Superior temporal gyrus (tissue), 1 donor: ENCODE measurements at regions not wholly inside any gene's neighbourhood (a gene's known extent, or its start where the extent isn't known, plus 50 kb on each side); places are given as distances from the start of the nearest gene placed in this dataset.
"Not testable (repeated sequence)": the region's sequence is repeated elsewhere in the genome, so short reads cannot be mapped to it uniquely, and the experiment has no call there.

ENCODE experiments used
- DNase-seq: peaks from one replicate; pipeline ENCODE4 v3.0.0-alpha.2; 2016; ENCODE audit errors: extremely low spot score

DNA sequence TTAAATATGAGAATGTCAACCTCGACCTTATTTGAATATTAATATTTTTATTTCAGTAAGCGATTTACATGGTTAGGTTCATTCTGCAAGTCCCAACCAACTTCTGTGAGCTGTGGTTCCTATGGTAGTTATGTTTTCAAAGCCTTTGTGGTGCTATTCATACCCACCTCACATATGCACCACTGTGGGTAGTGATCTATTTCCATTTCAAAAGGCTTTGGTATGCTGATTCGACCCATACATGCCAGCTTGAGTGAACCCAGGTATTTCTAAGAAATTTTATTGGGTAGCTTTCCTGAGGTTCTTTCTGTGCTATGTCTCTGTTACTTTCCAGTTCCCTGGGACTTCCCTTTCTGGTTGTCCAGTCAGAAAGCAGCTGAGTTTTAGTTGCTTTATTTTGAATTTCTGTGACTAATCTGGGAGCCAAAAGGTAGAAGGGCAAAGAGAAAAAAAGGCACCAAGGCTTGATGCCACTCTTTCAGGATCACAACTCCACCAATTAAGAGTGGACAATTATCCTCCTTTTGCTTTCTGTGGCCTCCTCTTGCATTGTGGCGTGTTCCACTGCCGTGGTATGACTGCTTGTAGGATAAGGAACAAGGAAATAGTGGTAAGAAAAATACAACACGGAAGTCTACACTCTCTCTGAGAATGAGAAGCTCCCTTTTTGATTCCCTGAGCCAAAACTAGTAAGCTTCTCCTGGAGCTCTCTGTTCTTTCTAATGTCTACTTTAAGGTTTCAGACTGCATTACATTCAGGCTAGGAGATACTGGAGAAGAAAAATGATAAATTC, 729.1 kb downstream of the NOVA1 start:
- no peak for DNase-seq

GRCh38 chr14:25861406-25861805, 736.4 kb downstream of the NOVA1 start:
- DNase-seq, result no peak

- no peak for DNase-seq
These were observed 749.2 kb downstream of the NOVA1 start for GRCh38 chr14:25848601-25849000.

DNA sequence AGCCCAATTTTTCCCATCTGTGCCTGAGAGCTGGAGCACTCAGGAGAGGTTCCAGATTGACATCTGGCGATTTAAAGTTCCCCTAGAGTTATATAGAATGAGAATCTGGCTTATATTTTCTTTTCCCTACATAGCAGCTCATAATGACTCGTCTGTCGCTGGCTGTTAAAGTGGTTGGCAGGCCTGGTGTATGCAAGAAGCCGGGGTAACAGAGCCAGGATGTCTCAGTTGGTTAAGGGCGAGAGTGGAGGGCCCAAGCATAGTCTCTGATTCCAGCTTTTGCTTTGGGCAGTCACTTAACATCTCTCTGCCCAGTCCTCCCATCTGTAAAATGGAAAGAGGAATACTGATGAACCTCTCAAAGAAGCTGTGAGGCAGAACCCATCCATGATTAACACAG, 751.6 kb downstream of the NOVA1 start:
- peak; percentile 28 for DNase-seq

DNA sequence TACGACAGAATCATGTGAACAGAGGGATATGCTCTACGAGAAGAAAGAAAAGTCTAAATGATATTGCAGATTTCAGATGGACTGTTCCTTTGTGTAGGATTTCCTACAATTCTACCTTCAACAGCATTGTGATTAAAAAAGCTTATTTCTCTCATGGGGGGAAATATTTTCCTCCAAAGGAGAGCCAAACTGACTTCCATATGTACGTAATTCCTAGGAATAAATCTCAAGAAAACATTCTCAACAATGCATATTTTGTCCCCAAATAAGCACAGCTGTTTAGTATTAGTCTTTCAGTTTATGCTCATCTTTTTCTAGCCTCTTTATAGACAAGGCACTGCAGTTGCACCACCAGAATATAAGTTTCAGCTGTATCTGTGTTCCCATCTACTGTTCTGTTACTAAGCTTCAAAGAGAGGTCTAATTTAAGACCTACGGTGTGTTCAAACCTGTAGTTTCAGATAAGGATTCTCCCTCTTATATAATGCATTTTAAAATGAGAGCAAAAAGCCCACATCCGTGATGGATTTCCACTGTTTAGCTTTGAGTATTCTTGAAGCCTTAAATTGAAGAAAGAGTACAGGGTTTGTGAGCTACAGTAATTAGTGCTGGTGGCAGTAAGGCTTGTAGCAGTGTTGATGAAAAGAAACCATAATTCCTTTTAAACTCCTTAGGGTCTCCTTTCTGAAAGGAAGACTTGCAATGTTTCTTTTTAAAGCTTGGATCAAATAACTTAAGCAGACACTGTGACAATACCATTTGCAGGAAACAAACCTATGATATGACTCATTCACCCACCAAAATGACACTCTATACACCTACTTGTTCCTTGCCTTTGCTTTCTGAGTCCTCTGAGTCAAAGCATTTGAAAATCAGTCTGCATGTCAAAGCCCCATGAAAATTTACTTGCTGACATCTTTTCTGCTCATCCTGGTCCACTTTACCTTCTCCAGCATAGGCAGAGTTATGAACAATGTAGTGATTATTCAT, 754.1 kb downstream of the NOVA1 start:
- DNase-seq, result peak; percentile 45

DNA sequence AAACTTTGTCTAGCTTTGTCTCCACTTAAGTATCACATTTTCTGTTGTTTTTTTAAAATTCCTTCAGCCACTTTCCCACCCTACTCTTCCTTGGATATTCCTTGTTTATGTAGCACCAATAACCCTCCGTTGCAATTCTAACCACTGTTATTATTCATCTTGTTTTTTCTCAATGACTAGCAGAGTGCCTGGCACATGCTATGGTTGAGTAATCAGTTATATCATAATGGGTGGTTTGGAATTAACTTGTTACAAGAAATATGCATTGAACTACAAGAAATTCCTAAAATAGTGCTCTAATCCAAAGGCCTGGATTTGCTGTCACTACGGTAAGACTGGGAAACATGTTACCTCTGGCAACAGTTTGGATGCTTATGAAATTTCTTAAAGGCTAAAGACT, 756.6 kb downstream of the NOVA1 start:
- no peak for DNase-seq

- DNase-seq, result peak; percentile 61
These were observed 760.3 kb downstream of the NOVA1 start for GRCh38 chr14:25837551-25837965.

DNA sequence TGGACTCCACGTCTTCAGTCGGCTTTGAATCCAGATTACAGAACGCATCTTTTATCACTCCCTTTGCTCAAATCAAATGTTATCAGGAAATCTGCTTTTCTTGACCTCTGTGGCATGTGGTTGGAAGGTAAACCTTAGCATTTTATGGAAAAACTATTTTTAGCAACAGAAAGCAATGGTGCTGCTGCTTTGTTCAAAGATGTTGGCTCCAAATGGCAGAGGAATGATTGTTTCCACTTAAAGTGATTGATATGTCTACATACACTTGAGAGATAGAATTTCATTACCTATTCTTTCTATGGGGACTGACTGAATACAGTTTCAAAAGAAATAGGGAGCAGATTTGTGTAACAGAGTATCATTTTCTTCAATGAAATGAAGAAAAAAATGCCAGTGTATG, 761.2 kb downstream of the NOVA1 start:
- DNase-seq, result no peak

- peak; percentile 85 for DNase-seq
These were observed 764.3 kb downstream of the NOVA1 start for GRCh38 chr14:25833341-25834126.

DNA sequence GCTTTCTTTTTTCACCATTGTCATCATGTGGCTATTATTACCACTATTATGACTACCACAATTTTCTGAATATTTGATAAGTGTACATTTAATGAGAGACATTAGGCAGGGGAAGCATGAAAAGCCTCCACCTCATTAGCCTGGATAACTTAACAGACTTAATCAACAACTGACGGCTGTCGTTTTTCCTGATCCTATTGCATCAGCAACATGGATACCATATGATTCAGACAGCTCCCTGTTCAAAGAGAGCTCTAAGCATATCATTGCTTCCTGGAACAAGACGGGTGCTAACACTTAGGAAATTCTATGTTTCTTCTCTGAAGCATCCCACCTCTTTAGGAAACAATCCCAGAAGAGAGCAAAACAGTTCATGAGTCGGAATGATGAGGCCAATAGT, 765.2 kb downstream of the NOVA1 start:
- DNase-seq, result peak; percentile 61

- no peak for DNase-seq
These were observed 769.3 kb downstream of the NOVA1 start for GRCh38 chr14:25828562-25828961.

- no peak for DNase-seq
These were observed 771.7 kb downstream of the NOVA1 start for GRCh38 chr14:25826105-25826504.

GRCh38 chr14:25820368-25820767, 770.4 kb upstream of the STXBP6 start:
- no peak for DNase-seq

DNA sequence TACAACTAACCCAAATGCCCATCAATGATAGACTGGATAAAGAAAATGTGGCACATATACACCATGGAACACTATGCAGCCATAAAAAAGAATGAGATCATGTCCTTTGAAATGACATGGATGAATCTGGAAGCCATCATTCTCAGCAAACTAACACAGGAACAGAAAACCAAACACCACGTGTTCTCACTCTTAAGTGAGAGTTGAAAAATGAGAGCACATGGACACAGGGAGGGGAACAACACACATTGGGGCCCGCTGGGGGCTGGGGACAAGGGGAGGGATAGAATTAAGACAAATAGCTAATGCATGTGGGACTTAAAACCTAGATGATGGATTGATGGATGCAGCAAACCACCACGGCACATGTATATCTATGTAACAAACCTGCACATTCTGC, 764.7 kb upstream of the STXBP6 start:
- not testable (repeated sequence) for DNase-seq

- no peak for DNase-seq
These were observed 753.6 kb upstream of the STXBP6 start for GRCh38 chr14:25803386-25804018.

- DNase-seq, result no peak
These were observed 750.9 kb upstream of the STXBP6 start for GRCh38 chr14:25800841-25801240.

DNA sequence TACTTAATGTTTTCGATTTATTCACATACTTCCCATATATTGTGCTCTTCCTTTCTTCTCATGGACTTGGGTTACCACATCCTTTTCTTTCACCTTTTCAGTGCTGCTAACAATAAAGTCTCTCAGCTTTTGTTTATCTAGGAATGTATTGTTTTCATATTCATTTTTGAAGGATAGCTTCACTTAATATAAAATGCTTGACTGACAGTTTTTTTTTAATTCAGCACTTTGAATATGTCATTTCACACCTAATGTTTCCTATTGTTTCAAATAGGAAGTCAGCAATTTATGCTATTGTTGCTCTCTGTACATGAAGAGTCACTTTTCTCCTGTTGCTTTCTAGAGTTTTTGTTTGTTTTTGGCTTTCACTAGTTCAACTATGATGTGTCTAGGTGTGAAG, 738.3 kb upstream of the STXBP6 start:
- DNase-seq, result no peak

- no peak for DNase-seq
These were observed 716.0 kb upstream of the STXBP6 start for GRCh38 chr14:25765909-25766308.

DNA sequence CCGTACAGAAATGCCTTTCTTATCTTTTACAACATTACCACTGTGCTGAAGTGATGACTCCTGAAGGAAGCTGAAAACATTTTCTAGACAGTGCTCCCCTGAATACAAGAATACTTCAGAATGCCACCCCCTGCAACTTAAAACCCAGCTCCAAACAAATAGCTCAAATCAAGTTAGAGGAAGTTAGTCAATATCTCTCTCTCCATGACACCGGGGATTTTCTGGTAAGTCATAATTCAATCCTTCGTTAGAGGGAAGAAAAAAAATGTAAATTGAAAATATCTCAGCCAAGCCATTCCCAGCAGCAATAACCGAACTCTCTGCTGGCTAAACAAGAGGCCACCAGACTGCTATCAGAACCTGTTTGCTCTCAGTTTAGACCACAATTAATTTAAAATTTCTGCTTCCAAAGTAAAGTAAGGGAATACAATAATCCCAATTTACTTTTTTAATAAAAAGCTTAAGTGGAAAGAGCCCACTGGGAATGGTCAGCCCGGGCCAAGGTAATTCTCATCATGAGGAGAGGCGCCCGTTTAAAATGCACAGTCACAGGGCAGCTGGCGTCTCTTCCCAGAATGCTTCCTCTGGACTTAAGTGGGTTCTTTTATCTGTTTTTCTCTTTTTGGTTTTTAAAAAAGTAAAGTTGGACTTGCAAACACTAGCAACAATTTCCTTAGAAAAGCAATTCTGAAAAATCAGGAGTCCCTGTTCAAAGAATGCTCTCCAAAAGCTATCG, 710.1 kb upstream of the STXBP6 start:
- DNase-seq, result no peak

GRCh38 chr14:25759256-25759655, 709.3 kb upstream of the STXBP6 start:
- no peak for DNase-seq

DNA sequence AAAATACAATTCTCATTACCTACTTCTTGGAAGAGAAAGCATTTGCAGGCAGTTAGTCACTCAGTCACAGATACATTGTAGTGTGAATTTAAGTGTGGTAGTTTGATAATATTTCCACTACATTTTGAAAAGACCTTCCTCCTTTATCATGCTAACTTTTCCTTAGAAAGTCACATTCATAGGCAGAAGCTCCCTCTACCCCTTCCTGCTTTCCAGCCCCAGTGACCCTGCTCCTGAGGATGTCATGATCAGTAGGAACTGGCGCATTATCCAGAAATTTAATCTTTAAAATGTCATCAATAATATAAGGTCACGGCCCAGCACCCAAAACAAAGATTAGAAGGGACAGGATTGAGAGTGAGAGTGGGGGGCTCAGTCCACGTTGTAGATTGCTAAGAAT, 707.4 kb upstream of the STXBP6 start:
- no peak for DNase-seq
